ENCODE measurements at regions not wholly inside any gene's neighbourhood (a gene's known extent, or its start where the extent isn't known, plus 50 kb on each side); places are given as distances from the start of the nearest gene placed in this dataset.

DNA sequence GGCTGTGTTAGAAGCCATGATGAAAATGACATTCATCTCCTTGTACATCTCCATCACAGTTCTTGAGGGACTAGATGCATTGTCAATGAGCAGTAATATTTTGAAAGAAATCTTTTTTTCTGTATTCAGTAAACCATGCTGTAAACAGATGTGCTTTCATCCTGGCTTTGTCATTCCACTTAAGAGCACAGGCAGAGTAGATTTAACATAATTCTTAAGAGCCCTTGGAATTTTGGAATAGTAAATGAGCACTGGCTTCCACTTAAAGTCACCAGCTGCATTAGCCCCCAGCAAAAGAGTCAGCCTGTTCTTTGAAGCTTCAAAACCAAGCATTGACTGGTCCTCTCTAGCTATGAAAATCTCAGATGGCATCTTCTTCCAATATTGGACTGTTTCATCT is 197.8 kb upstream of the HDDC2 start:
- no peak for DNase-seq

DNA sequence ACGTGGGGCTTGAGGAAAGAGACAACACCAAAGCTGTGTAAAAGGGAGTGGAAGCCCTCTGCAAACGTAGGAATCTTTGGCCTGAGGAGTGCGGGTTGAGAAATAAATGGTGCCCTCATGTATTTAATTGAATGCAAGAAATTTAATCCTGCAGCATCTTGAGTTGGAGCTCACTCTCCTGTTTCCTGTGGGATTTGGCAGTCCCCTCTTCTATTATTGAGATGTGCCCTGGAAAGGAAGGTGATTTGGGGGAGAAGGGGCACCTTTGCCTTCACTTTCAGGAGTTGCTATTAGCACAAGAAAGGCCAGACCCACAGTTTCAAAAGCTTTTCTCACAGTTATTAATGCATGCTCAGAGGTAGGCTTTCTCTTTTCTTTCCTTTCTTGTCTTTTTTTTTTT is 201.4 kb upstream of the HDDC2 start:
- DNase-seq: no peak

GRCh38 chr6:125507987-125508655 is 206.4 kb upstream of the HDDC2 start:
- peak; percentile 88 for DNase-seq

- DNase-seq: peak; percentile 45
Measured at GRCh38 chr6:125508793-125509192, 207.0 kb upstream of the HDDC2 start.

GRCh38 chr6:125509477-125509876 is 207.7 kb upstream of the HDDC2 start:
- no peak for DNase-seq

DNA sequence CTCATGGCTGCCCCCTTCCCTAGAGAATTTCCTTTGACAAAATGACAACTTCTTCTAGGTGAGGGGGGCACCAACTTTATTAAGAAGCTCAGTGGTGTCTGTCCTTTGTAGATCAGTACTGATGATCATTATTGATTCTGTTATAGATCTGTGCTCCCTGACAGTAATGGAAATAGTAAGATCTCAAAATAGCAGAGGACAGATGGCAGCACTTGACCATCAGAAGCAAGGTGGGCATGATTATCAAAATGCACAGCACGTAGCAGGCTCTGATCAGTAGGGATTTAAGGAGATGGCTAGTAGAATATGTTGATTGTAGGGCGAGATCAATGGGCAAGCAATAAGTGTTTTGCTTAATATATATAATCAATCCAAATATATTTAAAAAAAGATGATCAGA is 208.6 kb upstream of the HDDC2 start:
- no peak for DNase-seq

DNA sequence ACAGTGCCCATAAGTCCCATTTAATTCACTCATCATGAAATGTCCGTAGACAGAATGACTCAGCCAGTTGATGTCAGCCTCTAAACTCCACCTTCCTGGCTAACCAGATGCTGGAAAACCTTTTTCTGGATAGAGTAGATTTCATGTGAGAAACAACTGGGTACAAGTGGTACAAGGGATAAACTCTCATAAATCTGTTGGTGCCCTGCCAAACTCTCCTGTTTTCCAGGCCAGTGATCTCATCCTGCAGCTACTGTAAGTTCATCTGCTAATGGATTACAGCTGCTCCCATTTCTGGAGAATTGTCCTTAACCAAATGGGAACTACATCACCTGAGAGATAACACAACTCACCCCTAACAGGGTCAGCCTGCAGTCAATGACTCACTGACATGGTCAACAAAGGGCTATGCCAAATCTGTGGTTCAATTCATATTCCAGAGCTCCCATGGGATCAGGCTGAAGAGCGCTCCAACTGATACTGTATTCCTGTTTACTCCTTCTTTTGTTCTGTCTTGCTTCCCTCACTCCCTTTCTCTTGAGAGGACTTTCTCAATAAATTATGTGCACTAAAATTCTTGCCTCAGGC is 210.1 kb upstream of the HDDC2 start:
- DNase-seq: peak; percentile 61

- DNase-seq: no peak
Measured at GRCh38 chr6:125512621-125513020, 210.9 kb upstream of the HDDC2 start.

DNA sequence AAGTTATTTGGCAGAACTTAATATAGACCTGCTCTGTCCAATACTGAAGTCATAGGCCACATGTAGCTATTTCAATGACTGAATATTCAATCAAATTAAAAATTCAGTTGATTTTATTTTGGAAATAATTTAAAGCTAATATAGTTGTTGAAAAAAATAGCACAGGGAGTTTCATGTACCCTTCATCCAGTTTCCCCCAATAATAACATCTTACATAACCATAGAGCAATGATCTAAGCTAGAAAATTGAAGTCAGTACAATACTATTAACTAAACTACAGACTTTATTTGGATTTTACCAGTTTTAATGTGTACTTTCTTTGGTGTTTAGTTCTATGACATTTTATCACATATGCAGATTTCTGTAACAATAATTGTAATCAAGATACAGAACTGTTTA is 212.2 kb upstream of the HDDC2 start:
- DNase-seq: no peak

- no peak for DNase-seq
Measured at GRCh38 chr6:125516644-125517043, 214.9 kb upstream of the HDDC2 start.

- no peak for DNase-seq
Measured at GRCh38 chr6:125519367-125519766, 217.6 kb upstream of the HDDC2 start.

DNA sequence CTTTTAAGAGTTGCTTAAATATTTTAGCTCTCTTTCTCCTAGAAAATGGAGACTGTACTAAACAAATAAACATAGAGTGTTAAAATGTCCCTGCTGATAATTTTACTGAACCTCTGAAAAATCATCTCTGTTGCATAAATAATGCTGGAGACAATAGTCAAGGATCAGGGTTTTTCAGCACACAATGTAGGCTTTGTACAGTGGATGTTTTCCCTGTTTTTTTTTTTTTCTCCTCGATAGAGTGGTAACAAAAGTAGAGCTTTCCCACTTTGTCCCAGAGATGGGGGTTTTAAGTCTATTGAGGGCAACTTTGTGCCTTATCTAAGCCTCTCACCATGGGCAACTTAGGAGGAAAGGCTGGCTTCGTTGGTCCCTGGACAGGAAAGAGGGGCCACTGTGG is 222.6 kb upstream of the HDDC2 start:
- no peak for DNase-seq

GRCh38 chr6:125526007-125526720 is 223.3 kb upstream of the HEY2 start:
- DNase-seq: no peak

- DNase-seq: no peak
Measured at GRCh38 chr6:125528621-125529041, 220.8 kb upstream of the HEY2 start.

DNA sequence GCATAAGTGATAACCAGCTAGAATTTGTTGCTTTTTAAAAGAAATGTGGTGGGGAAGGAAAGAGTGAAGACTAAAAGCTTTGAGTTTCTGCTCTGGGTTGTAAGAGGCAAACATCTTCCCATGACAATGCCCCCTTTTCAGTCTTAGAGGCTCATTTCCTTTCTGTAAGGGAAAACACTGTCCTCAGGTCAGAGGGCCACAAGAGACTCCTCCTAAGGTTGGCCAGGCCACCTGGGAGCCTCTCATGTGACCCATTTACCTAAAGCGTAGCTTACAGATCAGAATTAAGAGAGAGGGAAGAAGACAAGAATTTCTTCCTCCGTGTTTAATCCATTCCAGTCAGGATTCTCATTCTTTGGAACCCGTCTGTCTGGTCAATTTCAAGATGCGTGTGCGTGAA is 220.4 kb upstream of the HEY2 start:
- no peak for DNase-seq

DNA sequence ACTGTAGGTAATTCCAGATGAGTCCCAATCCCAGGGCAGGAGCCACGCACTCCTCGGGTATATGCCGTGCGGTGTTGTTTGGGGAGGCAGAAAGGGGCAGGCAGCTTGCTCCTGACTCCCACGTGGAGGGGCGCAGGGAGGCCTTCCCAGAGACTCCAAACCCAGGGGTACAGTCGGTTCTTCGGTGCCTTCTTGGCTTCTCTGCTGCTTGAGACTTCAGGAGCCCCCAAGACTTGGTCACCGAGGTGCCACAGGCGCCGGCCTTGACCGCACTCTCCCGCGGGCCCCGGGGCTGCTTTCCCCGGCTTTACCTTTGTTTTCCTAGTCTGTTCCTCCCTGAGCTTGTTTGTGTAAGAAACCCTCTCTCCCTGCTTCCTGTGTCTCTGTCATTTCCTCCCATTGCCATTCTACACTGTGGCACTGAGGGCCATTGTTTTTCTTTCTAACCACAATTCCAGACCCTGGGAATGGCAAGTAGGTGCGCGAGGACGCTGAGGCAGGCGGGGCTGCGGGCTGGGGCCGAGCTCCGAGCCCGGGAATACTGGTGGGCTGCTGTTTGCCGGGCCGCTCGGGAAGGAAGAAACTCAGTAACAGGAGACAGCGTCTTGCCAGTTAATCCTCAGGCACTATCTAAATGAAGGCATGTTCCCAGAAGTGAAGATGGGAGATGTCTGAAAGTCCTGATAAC is 215.6 kb upstream of the HEY2 start:
- DNase-seq: no peak

DNA sequence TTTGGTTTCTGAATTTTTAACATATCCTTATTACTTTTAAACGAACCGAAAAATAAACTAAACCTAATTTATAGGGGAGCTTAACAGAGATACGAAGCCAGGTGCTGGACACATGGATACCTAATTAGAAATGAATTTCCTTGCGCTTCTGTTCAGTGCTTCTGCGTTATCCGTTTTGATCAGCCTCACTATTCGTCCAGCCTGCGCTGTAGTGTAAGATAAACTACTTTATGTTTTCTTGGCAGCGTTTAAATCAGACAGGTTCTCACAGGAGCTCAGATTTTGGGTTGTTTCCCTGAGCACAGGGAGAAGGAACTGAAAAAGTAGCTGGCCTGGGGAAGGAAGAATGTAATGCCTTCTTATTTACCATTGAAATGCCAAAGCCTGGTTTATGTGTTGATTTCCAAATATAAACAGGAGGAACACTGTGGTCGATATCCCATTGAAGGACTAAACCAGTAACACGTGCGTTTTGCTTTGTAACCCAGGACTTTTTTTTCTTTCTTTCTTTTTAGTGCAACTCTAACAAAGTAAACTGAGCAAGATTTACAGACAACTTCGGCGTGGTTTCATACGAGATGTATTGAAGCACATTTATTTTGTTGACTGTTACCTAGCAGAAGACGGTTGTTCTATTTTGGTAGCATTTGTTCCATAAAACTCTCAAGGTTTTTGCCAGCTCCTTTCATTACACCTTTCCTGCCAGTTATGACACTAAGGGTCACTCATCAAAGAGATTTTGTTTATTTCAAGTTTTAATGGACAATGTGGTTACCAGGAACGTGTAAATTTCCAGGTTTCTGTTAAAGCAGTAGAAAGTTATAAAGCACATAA is 214.8 kb upstream of the HEY2 start:
- DNase-seq: no peak

DNA sequence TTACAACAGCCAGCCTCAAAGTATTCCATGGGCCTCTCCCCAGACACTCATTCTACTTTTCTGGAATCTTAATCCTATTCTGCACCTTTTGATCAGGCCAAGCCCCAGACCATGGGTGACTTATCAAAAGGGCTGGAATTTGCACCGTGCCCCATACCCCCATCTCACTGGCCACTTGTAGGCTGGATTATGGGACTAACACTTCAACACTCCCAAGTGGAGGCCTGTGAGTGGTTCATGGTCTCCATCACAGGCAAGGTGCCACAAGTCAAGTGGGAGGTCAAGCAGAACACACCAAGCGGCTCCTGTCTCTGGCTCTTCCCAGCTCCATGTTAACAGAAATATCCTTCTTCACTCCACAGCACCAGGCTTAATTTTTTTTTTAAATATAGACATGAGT is 212.3 kb upstream of the HEY2 start:
- no peak for DNase-seq

GRCh38 chr6:125539892-125540291 is 209.5 kb upstream of the HEY2 start:
- DNase-seq: no peak

GRCh38 chr6:125544819-125545218 is 204.6 kb upstream of the HEY2 start:
- no peak for DNase-seq

DNA sequence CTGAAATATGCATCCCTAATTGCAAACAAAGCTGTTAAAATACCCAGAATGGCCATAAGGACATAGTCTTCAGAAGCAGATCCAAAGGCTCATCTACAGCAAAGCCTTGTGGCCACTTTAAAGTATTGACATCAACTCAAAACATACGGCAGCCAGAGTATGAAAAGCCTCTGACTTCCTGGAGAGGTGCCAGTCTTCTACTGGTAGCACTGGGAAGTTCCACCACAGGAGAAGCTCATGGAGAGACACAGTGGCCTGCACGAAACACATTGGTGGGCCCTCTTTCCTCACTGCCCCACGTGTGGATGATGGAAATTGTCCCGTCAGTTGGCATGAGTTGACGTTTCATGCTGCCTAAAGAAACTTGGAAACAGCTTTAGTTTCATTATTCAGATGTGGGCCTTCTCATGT is 202.6 kb upstream of the HEY2 start:
- no peak for DNase-seq

GRCh38 chr6:125547381-125547780 is 202.1 kb upstream of the HEY2 start:
- no peak for DNase-seq

All from NCI-H748 treated with DMSO at 0.1 percent for 48 hours (cell line).